Ovary (tissue), 7 donors: ENCODE measurements at regions not wholly inside any gene's neighbourhood (a gene's known extent, or its start where the extent isn't known, plus 50 kb on each side); places are given as distances from the start of the nearest gene placed in this dataset.

Experiments used
- DNase-seq, 5 donors: peaks; one replicate each; pipeline ENCODE4 v3.0.0-alpha.2; 2019 to 2020
- H3K27ac ChIP-seq, 2 donors: fragments of 200-600 bp; one replicate each; pipeline versions ENCODE4 v1.5.1 to v1.8.0; 2019 to 2022
- H3K27me3 ChIP-seq: fragments of 200-600 bp; one replicate; pipeline ENCODE4 v1.8.0; 2022
- H3K36me3 ChIP-seq: fragments of 200-600 bp; sonication (generic); one replicate; pipeline ENCODE4 v1.5.1; 2019
- H3K4me1 ChIP-seq: one replicate; pipeline ENCODE4 v1.8.1; 2013; ENCODE audit warnings: mild to moderate bottlenecking, moderate library complexity; ENCODE audit not compliant: insufficient read depth
- H3K4me3 ChIP-seq: fragments of 200-600 bp; sonication (generic); one replicate; pipeline ENCODE4 v1.5.1; 2017
- H3K9me3 ChIP-seq, 2 donors: fragments of 200-600 bp in 1 of 2; sonication (generic) in 1 of 2; one replicate each; pipeline versions ENCODE4 v1.5.1 to v1.8.1; 2013 to 2019; ENCODE audit warnings: mild to moderate bottlenecking in 1 of 2, moderate library complexity in 1 of 2
- EP300 ChIP-seq: sonication (generic); formaldehyde crosslinking; IDR thresholded peaks from one replicate; pipeline ENCODE4 v1.6.1; 2017; ENCODE audit warnings: antibody characterized with exemption
- POLR2A ChIP-seq: fragments of 450-650 bp; IDR thresholded peaks from one replicate; pipeline ENCODE4 v1.6.1; 2017; ENCODE audit warnings: antibody characterized with exemption, mild to moderate bottlenecking, moderate library complexity
- WGBS, 3 donors: extraction: QIAGEN DNeasy Blood & Tissue Kit in 1 of 3; methylation state at CpG; one replicate each; pipeline versions ENCODE4 v1.1.5 to v1.1.7; 2013 to 2017; 5-methylcytosine and 5-hydroxymethylcytosine counted together
- intact Hi-C, 4 donors: fragments of 100-400 bp; cut with DNase I; formaldehyde crosslinking; loops; one replicate each; pipeline versions ENCODE4 v1.11.0 to v1.15.1; 2022 to 2023
- TF ChIP-seq, protein P1 (sequence below), 3 donors: fragments of 450-650 bp in 2 of 3; fragments of 200-600 bp in 1 of 3; IDR thresholded peaks; one replicate each; pipeline versions ENCODE4 v1.5.1 to v1.8.0; 2016 to 2022; ENCODE audit warnings: antibody characterized with exemption in 3 of 3, mild to moderate bottlenecking in 1 of 3
- donor health status: DM: no; HTN: no; CAD: no; lungs with moderate emphysema.
- donor health status: DM: no; HTN: no; CAD: no.
- donor health status: Bipolar disorder and iron deficiency.
- donor health status: DM: no; HTN: no; CAD: no.
- donor health status: DM: yes; HTN: yes; CAD: no.

GRCh38 chr10:61592581-61592980 lies 70.1 kb upstream of the CABCOCO1 start:
- Histone ChIP-seq H3K36me3 (no peaks in the 10 kb centered on the region), H3K27me3 (no peaks in the 10 kb centered on the region), H3K9me3 (no peaks in the 10 kb centered on the region), H3K4me1 (no peaks in the 10 kb centered on the region), H3K27ac (no peak overlapping the region), H3K4me3 (no peak overlapping the region)
- 90 to 93% (median 92%) methylated on average over 2 of the region's 2 CpGs for WGBS, 3 donors
- no peak for DNase-seq
- intact Hi-C loops, result no loop called here
- no peak for TF ChIP-seq EP300
- TF ChIP-seq, protein P1, sequence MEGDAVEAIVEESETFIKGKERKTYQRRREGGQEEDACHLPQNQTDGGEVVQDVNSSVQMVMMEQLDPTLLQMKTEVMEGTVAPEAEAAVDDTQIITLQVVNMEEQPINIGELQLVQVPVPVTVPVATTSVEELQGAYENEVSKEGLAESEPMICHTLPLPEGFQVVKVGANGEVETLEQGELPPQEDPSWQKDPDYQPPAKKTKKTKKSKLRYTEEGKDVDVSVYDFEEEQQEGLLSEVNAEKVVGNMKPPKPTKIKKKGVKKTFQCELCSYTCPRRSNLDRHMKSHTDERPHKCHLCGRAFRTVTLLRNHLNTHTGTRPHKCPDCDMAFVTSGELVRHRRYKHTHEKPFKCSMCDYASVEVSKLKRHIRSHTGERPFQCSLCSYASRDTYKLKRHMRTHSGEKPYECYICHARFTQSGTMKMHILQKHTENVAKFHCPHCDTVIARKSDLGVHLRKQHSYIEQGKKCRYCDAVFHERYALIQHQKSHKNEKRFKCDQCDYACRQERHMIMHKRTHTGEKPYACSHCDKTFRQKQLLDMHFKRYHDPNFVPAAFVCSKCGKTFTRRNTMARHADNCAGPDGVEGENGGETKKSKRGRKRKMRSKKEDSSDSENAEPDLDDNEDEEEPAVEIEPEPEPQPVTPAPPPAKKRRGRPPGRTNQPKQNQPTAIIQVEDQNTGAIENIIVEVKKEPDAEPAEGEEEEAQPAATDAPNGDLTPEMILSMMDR (IDR thresholded peaks at IDR 0.05), result no peak
- TF ChIP-seq POLR2A, result no peak

GRCh38 chr10:61589547-61590243 lies 73.0 kb upstream of the CABCOCO1 start:
- H3K4me1 ChIP-seq, result no peaks in the 10 kb centered on the region
- H3K27ac ChIP-seq, result no peak overlapping the region
- no peaks in the 10 kb centered on the region for H3K9me3 ChIP-seq
- DNase-seq, result no peak
- TF ChIP-seq, protein P1 (IDR thresholded peaks at IDR 0.05), result no peak
- TF ChIP-seq POLR2A (no peak), EP300 (no peak)
- no peak overlapping the region for H3K4me3 ChIP-seq
- no peaks in the 10 kb centered on the region for H3K27me3 ChIP-seq
- no peaks in the 10 kb centered on the region for H3K36me3 ChIP-seq
- intact Hi-C loops, result no loop called here
- WGBS, 3 donors, result 78 to 83% (median 82%) methylated on average over 5 of the region's 5 CpGs

DNA sequence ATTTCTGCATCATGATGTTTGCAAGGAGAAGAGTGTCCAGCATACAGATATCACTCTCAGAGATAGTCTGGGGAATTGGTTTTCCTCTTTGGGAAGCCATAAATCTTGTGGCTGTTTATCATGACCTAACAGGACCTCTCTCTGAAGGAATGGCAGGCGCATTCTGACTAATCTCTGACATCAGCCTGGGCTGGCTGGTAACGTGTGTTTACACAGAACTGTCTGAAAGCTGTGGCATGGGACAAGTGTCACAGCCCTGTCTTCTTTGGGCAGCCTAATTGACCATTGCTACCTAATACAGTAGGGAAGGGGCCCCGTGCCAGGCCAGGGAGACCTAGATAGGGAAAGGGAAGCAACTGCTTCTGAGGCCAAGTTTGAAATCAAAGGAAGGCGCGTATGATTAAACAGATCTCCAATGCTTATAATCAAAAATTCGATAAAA lies 73.9 kb upstream of the CABCOCO1 start:
- Histone ChIP-seq H3K27ac (no peak overlapping the region), H3K4me1 (no peaks in the 10 kb centered on the region), H3K9me3 (no peaks in the 10 kb centered on the region), H3K36me3 (no peaks in the 10 kb centered on the region), H3K4me3 (no peak overlapping the region), H3K27me3 (no peaks in the 10 kb centered on the region)
- 89 to 92% (median 89%) methylated on average over 6 of the region's 6 CpGs for WGBS, 3 donors
- no peak for TF ChIP-seq EP300
- TF ChIP-seq POLR2A, result no peak
- TF ChIP-seq, protein P1 (IDR thresholded peaks at IDR 0.05), result no peak
- intact Hi-C loops, result no loop called here
- no peak for DNase-seq

DNA sequence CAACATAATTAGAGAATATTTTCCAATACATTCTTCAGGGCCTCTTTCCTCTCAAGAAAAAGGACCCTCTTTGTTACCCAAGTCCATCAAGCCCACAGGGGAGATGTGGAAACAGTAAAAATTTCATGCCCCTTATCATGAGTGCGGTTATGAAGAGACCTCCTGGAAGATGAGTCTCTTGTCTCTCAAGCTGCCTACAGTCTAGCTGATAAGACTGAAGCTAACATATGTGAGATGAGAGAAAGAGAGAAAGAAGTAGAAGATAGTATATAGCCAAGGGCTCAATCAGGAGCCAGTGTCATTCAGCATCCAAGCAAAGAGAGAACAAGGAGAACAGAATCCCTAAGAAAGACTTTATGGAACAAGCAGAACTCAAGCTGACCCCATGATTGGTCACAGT lies 75.9 kb upstream of the CABCOCO1 start:
- DNase-seq, result no peak
- H3K27me3 ChIP-seq, result no peaks in the 10 kb centered on the region
- H3K36me3 ChIP-seq, result no peaks in the 10 kb centered on the region
- intact Hi-C loops, result no loop called here
- H3K9me3 ChIP-seq, result no peaks in the 10 kb centered on the region
- WGBS, 3 donors, result 91 to 98% (median 95%) methylated on average over 1 of the region's 1 CpG
- TF ChIP-seq, protein P1 (IDR thresholded peaks at IDR 0.05), result no peak
- TF ChIP-seq EP300, result no peak
- TF ChIP-seq POLR2A, result no peak
- H3K4me1 ChIP-seq, result no peaks in the 10 kb centered on the region
- H3K27ac ChIP-seq, result no peak overlapping the region
- H3K4me3 ChIP-seq, result no peak overlapping the region
